ENCODE measurements at regions not wholly inside any gene's neighbourhood (a gene's known extent, or its start where the extent isn't known, plus 50 kb on each side); places are given as distances from the start of the nearest gene placed in this dataset.
"Not testable (repeated sequence)": the region's sequence is repeated elsewhere in the genome, so short reads cannot be mapped to it uniquely, and the experiment has no call there.

DNA sequence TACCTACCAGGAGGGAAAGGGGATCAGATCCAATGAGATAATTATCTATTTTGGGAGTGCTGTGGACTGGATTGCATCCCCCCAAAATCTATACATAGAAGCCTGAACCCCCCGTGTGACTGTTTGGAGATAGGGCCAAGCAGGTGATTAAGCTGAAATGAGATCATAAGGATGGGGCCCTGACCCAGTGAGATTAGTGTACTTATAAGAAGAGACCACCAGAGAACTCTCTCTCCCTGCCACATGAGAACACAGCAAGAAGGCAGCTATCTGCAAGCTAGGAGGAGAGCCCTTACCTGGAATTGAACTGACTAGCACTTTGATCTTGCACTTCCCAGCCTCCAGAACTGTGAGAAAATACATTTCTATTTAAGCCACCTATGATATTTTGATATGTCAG, 132.2 kb upstream of the NOX3 start:
- no peak for DNase-seq (ENCODE audit: low read depth)

- no peak for DNase-seq (ENCODE audit: low read depth)
Measured at GRCh38 chr6:155586090-155586489, 130.5 kb upstream of the NOX3 start.

DNA sequence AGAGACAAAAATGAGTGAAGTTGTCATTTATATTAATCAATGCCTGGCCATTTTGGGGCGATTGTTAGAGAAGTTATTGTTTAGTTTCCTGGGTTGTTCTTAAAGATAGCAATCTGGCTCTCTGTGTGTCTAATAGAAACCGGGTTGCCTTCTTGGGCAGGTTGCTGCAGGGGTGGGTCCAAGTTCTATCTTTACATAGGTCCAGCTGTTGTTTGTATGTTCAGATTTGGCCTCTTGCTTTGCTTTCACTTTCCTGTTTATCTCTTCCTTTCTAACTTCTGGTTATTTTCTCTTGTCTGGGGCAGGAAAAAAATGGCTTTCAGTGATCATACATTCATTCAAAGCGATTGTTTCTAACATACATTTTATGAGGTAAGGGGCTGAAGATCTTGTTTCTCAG, 128.4 kb upstream of the NOX3 start:
- DNase-seq (ENCODE audit: low read depth): no peak

GRCh38 chr6:155582016-155582991, 126.7 kb upstream of the NOX3 start:
- DNase-seq (ENCODE audit: low read depth): no peak

- no peak for DNase-seq (ENCODE audit: low read depth)
Measured at GRCh38 chr6:155580904-155581303, 125.3 kb upstream of the NOX3 start.

DNA sequence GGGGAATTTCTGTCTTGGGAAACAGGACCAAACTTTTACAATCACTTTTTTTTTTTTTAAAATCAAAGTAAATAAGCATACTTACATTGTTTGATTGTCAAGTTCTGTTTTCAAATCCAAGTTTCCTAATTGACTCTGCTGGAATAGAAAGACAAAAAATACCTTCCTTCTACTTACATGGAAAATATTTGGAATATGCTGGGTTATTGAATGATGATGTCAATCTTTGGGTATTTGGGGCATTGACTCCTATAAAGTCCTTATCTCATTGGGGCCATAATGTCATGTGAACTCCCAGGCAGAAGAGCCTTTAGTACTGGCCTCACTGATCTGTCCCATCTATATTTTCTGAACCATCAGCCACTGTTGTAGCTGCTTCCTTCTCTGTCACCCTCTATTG, 122.6 kb upstream of the NOX3 start:
- DNase-seq (ENCODE audit: low read depth): no peak

DNA sequence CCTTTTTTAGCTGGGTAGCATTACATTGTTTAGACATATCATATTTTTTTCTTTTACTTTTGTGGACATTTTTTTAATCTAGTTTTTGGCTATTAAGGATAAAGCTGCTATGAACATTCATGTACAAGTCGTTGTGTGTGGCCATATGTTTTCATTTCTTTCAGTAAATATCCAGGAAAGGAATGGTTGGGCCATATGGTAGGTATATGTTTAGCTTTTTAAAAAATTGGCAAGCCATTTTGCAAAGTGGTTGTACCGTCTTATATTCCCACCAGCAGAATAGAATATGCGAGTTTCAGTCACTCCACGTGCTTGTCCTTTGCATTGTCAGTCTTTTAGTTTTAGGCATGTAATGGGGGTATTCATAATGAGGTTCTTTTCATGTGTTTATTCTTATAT, 106.3 kb upstream of the NOX3 start:
- no peak for DNase-seq (ENCODE audit: low read depth)

DNA sequence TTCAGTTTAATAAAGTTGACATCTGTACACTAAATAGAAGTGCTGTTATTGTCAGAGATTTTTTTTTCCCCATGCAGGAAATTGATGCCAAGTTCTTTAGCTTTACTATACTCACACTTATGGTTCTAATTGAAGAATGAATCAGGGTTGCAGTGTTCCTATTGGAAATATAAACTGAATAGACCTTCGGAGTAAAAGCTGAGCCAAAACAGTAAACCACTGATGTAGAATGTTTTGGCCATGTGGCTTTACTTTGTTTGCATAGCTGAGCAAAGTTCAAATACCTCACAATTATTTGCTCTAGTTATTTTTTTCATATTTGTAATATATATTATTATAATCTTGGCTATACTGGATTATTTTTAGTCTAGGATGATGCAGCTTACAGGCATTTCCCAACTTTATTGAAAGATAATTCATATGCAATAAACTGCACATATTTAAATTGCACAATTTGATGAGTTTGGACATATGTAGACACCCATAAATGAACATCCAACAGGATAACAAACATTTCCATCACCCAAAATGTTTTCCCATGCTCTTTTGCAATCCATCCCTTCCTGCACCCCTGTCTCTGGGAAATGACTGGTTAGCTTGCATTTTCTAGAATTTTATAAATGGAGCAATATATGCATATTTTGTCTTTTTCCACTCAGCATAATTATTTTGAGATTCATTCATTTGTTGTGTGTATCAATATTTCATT, 105.8 kb upstream of the NOX3 start:
- DNase-seq (ENCODE audit: low read depth): no peak

DNA sequence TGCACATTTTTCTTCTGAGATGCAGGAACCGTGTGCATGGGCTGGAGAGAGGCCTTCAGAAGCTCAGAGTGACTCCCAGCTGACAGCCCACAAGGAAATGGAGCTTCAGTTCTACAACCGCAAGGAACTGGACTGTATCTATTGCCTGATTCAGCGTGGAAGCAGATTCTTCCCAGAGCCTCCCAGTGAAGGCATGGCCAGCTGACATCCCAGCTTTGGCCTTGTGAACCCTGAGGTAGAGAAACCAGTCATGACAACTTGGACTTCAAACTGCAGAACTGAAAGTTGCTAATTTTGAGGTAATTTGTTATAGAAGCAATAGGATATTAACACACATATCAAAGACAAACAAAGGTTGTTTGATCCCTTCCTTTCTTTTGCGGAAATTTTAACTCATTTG, 94.3 kb upstream of the NOX3 start:
- DNase-seq (ENCODE audit: low read depth): no peak

GRCh38 chr6:155549028-155549798, 93.6 kb upstream of the NOX3 start:
- no peak for DNase-seq (ENCODE audit: low read depth)

DNA sequence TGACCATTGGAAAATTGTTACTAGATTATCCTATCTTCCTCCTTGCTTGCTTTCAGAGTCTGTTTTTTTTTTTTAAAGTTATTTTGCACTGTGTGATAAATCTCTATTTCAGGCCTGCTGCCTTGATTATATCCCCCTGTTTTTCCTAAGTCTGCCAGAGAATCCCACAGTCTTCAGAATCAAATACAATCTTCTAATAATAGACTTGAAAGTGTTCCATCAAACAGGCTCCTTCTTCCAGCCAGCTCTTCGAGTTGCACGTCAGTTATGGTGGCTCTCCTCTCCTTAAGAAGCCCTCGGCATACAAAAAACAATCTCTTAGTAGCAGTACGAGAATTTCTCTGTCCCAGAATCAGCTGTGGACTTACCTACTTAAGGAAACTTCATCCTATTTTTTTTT, 92.9 kb upstream of the NOX3 start:
- no peak for DNase-seq (ENCODE audit: low read depth)

- DNase-seq (ENCODE audit: low read depth): no peak
Measured at GRCh38 chr6:155544677-155545076, 89.0 kb upstream of the NOX3 start.

DNA sequence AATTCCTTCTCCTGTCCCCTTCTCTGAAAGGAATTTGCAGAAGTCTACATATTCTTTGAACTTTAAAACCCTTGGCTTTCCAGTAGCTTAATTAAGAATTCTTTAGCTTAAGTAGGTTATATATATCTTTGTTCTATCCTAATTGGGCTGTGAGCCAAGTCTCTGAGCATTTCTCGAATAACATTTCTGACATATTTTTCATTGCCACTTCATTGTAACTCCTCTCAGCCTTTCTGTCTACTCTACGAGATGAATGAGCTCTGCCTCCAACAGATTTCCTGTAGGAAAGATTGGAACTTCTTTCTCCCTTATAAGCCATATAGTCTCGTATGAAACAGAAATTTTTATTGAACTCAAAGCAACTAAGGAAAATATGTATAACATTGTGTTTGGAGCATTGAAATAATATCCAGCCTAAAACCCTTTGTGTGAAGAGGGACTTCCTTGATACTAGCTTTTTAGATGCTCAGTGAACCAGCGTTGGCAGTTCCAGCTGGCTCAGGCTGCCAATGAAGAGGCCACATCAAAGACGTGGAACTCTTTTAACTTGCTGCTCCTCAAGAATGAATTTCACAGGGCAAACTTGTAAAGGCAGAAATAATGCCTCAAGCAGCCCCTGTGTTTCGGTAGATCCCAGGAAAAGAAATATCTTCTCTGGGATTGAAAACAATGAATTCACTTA, 87.7 kb upstream of the NOX3 start:
- DNase-seq (ENCODE audit: low read depth): no peak

- DNase-seq (ENCODE audit: low read depth): no peak
Measured at GRCh38 chr6:155542036-155542435, 86.4 kb upstream of the NOX3 start.

GRCh38 chr6:155538708-155539390, 83.2 kb upstream of the NOX3 start:
- DNase-seq (ENCODE audit: low read depth): no peak

DNA sequence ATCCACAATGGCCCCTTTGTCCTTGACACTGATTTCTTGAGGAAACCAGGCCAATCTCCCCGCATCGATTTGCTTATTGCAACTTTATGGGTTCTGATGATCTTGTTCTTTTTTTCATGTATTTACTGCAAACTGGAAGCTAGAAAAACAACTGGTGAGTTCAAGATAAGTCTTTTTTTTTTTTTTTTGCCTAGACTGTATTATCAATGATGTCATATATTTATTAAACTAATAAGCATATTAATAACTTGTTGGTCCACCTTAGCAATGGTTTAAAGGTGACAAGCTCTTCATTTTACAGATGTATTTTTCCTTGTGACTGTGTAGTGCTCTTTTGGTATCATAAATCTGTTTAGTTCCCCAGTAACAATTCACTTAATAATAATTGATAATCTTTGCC, 79.0 kb upstream of the NOX3 start:
- no peak for DNase-seq (ENCODE audit: low read depth)

DNA sequence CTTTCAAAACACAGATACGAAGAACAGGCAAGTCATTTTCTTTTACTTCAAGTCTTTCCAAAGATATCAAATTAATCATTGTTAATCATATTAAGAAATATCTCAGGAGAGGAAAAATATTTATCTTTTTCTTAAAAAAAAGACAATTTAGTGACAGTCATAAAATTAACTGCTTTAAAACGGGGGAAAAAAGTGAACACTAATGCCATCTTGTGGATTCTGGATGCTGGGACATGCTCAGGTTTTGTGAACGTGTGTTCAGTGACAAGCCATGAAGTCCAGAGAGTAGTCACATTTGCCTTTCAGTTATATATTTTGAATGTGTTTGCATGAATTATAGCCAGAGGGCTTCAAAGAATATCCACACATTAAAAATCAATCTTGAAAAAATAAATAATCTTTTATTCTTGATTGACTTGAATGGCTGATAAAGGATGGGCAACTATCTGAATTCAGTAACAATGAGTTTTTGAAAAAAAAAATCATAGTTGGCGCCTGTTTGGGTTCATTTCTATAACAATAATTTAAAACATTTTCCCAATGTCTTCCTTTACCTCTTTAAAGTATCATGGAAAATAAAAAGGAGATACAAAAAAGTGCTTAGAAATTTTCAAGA, 74.7 kb upstream of the NOX3 start:
- DNase-seq (ENCODE audit: low read depth): peak; percentile 30

DNA sequence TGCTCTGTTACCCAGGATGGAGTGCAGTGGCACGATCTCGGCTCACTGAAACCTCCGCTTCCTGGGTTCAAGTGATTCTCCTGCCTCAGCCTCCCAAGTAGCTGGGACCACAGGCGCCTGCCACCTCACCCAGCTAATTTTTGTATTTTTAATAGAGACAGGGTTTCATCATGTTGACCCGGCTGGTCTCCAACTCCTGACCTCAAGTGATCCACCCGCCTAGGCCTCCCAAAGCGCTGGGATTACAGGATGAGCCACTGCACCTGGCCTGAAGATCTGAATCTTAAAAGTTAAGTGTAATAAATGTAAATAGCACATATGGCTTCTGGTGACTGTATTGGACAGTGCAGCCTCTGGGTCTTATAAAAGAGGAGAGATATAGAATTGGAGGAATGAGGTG, 74.2 kb upstream of the NOX3 start:
- DNase-seq (ENCODE audit: low read depth): not testable (repeated sequence)

DNA sequence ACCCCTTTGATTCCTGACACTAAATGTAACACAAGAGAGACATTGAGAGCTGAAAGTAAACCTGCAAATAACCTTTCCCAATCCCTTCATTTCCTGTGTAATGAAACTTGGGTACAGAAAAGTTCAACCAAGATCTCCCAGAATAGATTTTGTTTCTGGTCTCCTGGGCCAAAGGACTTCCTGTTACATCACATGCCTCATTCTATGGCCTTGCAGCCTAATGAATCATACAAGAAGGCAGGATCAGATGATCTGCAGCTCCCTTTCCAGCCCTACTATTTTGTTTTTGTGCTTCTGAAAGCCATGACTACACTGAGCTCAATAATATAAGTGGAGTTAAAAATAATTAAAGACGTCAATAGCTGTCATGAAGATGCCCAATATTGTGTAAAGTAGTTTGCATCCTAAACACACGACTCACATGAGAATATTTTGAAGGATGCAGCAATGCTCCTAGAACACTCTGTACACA, 73.4 kb upstream of the NOX3 start:
- peak; percentile 89 for DNase-seq (ENCODE audit: low read depth)

DNA sequence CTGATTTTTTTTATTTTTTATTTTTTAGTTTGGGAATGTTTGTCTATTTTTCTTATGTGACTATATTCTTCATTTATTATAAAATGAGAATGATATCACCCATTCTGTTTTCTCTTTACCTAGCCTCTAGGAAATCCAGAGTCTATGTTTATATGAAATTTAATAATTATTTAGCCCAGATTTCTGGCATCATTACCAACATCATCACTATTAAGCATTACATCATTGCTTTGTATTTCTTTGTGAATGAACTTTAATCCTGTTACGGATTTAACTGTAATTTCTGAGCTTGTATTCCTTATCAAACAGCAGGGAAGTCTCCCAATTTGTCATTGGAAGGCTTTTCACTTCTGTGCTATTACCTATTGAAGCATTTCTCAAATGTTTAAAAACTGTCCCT, 72.7 kb upstream of the NOX3 start:
- DNase-seq (ENCODE audit: low read depth): no peak

DNA sequence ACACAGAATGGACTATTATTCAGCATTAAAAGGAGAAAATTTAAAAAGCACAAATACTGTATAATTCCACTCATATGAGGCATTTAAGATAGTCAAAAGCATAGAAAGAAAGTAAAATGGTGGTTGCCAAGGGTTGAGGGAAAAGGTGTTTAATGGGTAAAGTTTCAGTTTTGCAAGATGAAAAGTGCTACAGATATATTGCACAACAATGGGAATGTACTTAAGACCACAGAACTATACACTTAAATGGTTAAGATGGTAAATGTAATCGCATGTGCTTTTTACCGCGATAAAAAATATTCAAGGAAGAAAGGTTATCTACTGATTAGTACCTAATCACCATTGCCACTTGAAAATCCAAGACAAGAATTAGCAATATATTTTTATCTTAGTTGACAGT, 71.8 kb upstream of the NOX3 start:
- no peak for DNase-seq (ENCODE audit: low read depth)

Data from non-pigmented ciliary epithelial cell (primary cell).